HuH-7.5 (cell line): ENCODE measurements at regions not wholly inside any gene's neighbourhood (a gene's known extent, or its start where the extent isn't known, plus 50 kb on each side); places are given as distances from the start of the nearest gene placed in this dataset.
A peak's percentile ranks its signal among the peaks of the same experiment; 100 is the strongest.

Source experiments
- DNase-seq: peaks from one replicate; pipeline ENCODE4 v3.0.0; 2011; ENCODE audit warnings: low spot score

- peak; percentile 11 for DNase-seq
Observed at GRCh38 chr3:153658136-153658535, 463.1 kb upstream of the ARHGEF26 start.

- DNase-seq = no peak
Observed at GRCh38 chr3:153666991-153667740, 454.0 kb upstream of the ARHGEF26 start.

- no peak for DNase-seq
Observed at GRCh38 chr3:153669527-153669926, 451.7 kb upstream of the ARHGEF26 start.

- no peak for DNase-seq
Observed at GRCh38 chr3:153670577-153670976, 450.6 kb upstream of the ARHGEF26 start.

- no peak for DNase-seq
Observed at GRCh38 chr3:153673853-153674252, 447.3 kb upstream of the ARHGEF26 start.

- DNase-seq = no peak
Observed at GRCh38 chr3:153679714-153680113, 441.5 kb upstream of the ARHGEF26 start.

DNA sequence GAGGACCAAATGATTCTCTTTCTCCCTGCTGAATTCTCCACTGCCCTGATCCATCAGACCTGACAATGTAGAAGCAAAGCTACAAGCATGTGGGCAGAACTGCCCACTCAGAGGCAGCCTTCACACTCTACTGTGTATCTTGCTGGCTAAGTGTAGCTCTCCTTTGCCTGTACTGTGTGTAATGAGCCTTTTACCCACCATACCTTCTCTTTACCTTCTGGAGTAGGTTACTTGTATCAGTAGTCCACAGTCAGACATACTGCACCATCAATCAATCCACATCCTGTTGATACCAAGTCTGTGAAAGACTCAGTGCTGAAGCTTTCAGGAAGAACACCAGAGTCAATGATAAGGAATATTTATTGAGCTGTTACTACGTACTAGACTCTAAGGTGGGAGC lies 440.7 kb upstream of the ARHGEF26 start:
- DNase-seq = no peak

GRCh38 chr3:153681057-153681456 lies 440.1 kb upstream of the ARHGEF26 start:
- no peak for DNase-seq

DNA sequence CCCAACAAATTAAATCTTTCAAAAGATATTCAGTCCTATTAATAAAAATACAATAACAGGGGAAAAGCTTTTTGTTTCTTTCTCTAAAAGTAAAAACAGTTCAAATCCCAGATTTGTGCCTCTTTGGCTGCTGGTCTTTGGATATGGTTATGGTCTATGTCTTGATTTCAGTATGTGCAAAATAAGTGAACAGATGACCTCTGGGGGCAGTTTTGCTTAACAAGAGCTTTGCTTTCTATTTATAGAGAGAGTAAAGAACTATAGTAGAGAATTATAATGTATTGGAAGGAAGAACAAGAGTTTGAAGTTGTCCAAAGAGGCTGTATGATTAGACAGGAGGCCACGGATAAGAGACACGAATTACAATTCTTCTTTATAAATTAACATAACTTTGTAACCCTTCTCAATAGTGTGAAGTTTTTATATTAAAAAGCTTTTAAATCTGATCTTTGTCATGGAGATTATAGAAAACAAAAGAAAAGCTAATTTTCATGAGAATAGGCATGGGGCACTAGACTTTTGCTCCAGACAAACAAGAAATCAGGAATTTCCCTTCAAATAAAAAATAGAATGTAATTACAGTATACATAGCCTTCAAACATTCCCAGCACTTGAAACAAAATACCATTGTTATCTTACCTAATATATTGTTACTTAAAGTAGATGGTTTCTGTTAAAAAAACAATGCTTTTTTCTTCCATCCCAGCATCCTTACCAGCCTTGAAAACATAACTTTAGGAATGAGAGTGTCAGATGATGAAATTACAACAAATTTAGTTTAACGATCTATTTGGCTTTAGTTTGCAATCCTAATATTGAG lies 432.7 kb upstream of the ARHGEF26 start:
- no peak for DNase-seq

GRCh38 chr3:153693207-153693606 lies 428.0 kb upstream of the ARHGEF26 start:
- DNase-seq = no peak

- no peak for DNase-seq
Observed at GRCh38 chr3:153702106-153702505, 419.1 kb upstream of the ARHGEF26 start.

GRCh38 chr3:153704115-153704514 lies 417.1 kb upstream of the ARHGEF26 start:
- no peak for DNase-seq

- DNase-seq = no peak
Observed at GRCh38 chr3:153706706-153707105, 414.5 kb upstream of the ARHGEF26 start.

DNA sequence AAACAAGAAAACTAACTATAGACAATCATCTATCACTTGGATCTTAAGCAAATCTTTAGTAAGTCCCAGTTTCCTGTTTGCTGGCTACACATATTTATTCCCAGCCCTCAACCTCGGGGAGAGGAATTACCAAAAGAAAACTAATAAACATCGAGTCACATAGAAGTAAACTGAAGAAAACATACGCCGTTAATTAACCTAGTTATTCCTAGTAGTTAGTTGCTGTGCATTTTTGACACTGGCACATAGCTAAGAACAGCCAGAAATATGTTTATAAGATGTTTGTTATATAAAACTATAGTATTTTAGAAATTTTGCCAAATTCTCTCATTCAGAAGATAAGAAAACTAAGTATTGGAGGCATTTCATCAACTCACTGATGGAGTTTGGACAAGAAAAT lies 407.2 kb upstream of the ARHGEF26 start:
- no peak for DNase-seq

DNA sequence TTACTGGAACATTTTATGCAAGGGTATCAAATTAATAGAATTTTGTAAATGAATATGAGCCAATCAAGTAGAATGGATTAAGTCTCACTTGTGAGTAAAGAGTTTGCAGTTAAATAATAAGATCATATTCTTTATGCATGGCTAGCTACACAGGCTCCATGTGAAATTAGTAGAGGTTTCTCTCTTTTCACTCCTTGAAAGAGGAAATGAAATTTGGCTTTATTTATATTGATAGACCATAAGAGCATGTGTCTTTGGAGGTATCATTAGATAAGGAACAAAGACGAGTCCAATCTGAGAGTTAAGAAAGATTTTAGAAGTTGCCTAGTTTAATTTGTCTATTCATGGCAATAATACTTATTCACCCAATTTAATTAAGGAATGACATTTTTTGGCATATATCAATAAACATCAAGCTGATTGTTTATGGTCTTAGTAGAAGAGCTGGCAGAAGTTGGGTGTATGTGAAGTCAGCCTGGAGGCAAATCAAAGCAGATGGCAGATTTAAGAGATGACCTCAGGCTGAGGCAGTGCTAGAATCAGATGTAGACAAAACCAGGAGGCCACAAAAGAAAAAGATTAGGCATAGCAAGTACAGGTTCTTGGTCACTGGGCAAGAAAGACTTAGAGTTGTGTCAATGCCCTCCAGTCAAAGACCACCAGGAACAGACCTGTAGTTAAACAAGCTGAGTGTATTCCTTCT lies 406.5 kb upstream of the ARHGEF26 start:
- DNase-seq = no peak

DNA sequence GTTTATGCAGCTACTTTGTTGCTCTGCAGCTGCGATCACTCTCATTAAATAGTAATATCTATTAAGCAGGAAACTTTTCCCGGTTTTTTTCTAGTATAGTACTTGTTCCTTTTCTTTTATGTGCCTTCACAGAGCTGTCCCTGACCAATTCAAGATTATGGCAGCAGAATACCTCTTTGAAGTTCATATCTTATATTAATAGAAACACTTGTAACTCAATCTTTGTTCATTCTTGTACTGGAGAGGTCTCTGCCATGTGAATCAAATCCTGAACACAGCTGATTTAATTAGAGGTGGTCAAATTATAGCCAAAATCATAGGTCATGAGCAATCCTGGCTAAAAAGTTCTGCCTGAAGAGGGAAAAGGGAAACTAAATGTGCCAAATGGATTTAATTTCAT lies 399.0 kb upstream of the ARHGEF26 start:
- DNase-seq = no peak

GRCh38 chr3:153731071-153731470 lies 390.1 kb upstream of the ARHGEF26 start:
- DNase-seq = no peak

GRCh38 chr3:153734777-153735551 lies 386.2 kb upstream of the ARHGEF26 start:
- DNase-seq = no peak

DNA sequence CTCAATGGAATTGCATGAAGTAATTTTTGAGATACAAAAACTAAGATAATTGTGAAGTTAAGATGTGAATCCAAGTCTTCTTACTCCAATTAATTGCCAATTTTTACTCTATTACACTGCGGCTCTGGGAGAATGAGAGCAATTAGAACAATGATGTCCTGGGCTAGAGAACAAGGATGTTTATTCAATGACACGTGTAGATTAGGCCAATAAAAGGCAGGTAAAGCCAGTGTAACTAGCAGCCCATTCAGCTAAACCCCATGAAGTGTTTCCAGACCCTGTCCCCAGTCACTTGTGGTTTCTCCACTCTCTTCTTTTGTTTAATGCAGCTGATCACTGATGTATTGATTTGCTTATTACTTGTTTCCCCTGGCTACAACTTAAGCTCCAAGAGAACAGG lies 381.1 kb upstream of the ARHGEF26 start:
- no peak for DNase-seq

- DNase-seq = no peak
Observed at GRCh38 chr3:153744889-153745288, 376.3 kb upstream of the ARHGEF26 start.

DNA sequence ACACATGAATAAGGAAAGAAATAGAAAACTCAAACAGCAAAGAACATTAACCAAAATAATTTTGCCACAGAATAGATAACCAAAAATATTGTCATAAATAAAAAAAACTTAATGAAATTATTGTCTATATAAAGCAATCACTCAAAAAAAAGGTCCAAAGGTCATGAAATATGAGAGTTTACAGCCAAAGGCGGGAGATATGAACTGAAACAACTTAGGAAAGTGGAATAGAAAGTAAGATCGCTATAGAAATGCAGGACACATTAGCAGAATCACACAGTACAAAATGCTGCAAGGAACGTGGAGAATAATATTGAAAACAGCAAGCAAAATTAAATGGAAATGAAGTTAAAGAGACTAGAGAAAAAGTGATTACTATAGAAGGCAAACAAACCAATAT lies 375.0 kb upstream of the ARHGEF26 start:
- no peak for DNase-seq

GRCh38 chr3:153749070-153749610 lies 372.1 kb upstream of the ARHGEF26 start:
- DNase-seq = no peak
